DMS79 (cell line): ENCODE measurements at regions not wholly inside any gene's neighbourhood (a gene's known extent, or its start where the extent isn't known, plus 50 kb on each side); places are given as distances from the start of the nearest gene placed in this dataset.
"Not testable (repeated sequence)": the region's sequence is repeated elsewhere in the genome, so short reads cannot be mapped to it uniquely, and the experiment has no call there.

ENCODE experiments used
- DNase-seq: peaks from one replicate; lab custom pipeline; 2025; lab: John Stamatoyannopoulos, UW

GRCh38 chr12:90593596-90594295 is 361.2 kb downstream of the CCER1 start:
- no peak for DNase-seq

- DNase-seq = no peak
These were observed 365.0 kb downstream of the CCER1 start for GRCh38 chr12:90589956-90590355.

GRCh38 chr12:90585640-90586304 is 369.2 kb downstream of the CCER1 start:
- DNase-seq = no peak

GRCh38 chr12:90576707-90577106 is 378.3 kb downstream of the CCER1 start:
- DNase-seq = no peak

GRCh38 chr12:90575995-90576394 is 379.0 kb downstream of the CCER1 start:
- DNase-seq = no peak

- DNase-seq = no peak
These were observed 380.3 kb downstream of the CCER1 start for GRCh38 chr12:90574676-90575075.

- DNase-seq = no peak
These were observed 382.2 kb downstream of the CCER1 start for GRCh38 chr12:90572778-90573177.

- DNase-seq = no peak
These were observed 385.3 kb downstream of the CCER1 start for GRCh38 chr12:90569685-90570084.

GRCh38 chr12:90562671-90563070 is 392.3 kb downstream of the CCER1 start:
- DNase-seq = no peak

GRCh38 chr12:90548595-90548994 is 406.4 kb downstream of the CCER1 start:
- no peak for DNase-seq

- DNase-seq = no peak
These were observed 408.5 kb downstream of the CCER1 start for GRCh38 chr12:90546511-90546910.

GRCh38 chr12:90543841-90544240 is 411.1 kb downstream of the CCER1 start:
- no peak for DNase-seq

- no peak for DNase-seq
These were observed 411.6 kb downstream of the CCER1 start for GRCh38 chr12:90543374-90543773.

- not testable (repeated sequence) for DNase-seq
These were observed 412.1 kb downstream of the CCER1 start for GRCh38 chr12:90542852-90543251.

GRCh38 chr12:90533828-90534227 is 421.1 kb downstream of the CCER1 start:
- DNase-seq = not testable (repeated sequence)

- DNase-seq = no peak
These were observed 434.8 kb downstream of the CCER1 start for GRCh38 chr12:90520002-90520734.

- DNase-seq = no peak
These were observed 435.7 kb downstream of the CCER1 start for GRCh38 chr12:90519285-90519684.

- DNase-seq = no peak
These were observed 439.5 kb downstream of the CCER1 start for GRCh38 chr12:90515199-90516175.

GRCh38 chr12:90514325-90514724 is 440.7 kb downstream of the CCER1 start:
- DNase-seq = no peak

GRCh38 chr12:90512518-90512917 is 442.5 kb downstream of the CCER1 start:
- DNase-seq = no peak

GRCh38 chr12:90510948-90511347 is 444.0 kb downstream of the CCER1 start:
- DNase-seq = no peak

- DNase-seq = no peak
These were observed 450.2 kb downstream of the CCER1 start for GRCh38 chr12:90504806-90505205.
